Mucosa of rectum (tissue), 2 donors: ENCODE measurements at regions not wholly inside any gene's neighbourhood (a gene's known extent, or its start where the extent isn't known, plus 50 kb on each side); places are given as distances from the start of the nearest gene placed in this dataset.

Experiments used
- H3K27ac ChIP-seq, 2 donors: one replicate each; pipeline ENCODE4 v1.7.0; 2013; ENCODE audit warnings: inconsistent platforms in 2 of 2, low read depth in 2 of 2, low read length in 2 of 2
- H3K27me3 ChIP-seq, 2 donors: one replicate each; pipeline ENCODE4 v1.7.0; 2013; ENCODE audit warnings: low read length in 2 of 2; ENCODE audit not compliant: control insufficient read depth in 2 of 2, insufficient read depth in 2 of 2
- H3K36me3 ChIP-seq, 2 donors: one replicate each; pipeline ENCODE4 v1.7.0; 2013; ENCODE audit warnings: low read length in 2 of 2; ENCODE audit not compliant: control insufficient read depth in 2 of 2, insufficient read depth in 2 of 2
- H3K4me1 ChIP-seq, 2 donors: one replicate each; pipeline ENCODE4 v1.7.0; 2013; ENCODE audit warnings: low read length in 2 of 2, mild to moderate bottlenecking in 1 of 2; ENCODE audit not compliant: control insufficient read depth in 2 of 2, insufficient read depth in 2 of 2
- H3K4me3 ChIP-seq, 2 donors: one replicate each; pipeline ENCODE4 v1.7.0; 2013; ENCODE audit warnings: low read length in 2 of 2
- H3K9ac ChIP-seq, 2 donors: one replicate each; pipeline ENCODE4 v1.7.0; 2013; ENCODE audit warnings: low read length in 2 of 2, low read depth in 1 of 2, mild to moderate bottlenecking in 1 of 2
- H3K9me3 ChIP-seq, 2 donors: one replicate each; pipeline ENCODE4 v1.7.0; 2013; ENCODE audit warnings: low read length in 2 of 2; ENCODE audit not compliant: control insufficient read depth in 2 of 2
- donor health status: healthy.
- donor health status: Normal muscosa, but diverticular disease.

- H3K4me1 ChIP-seq: no peaks in the 10 kb centered on the region
- no peaks in the 10 kb centered on the region for H3K9me3 ChIP-seq
- no peaks in the 10 kb centered on the region for H3K27me3 ChIP-seq
- no peak overlapping the region for H3K9ac ChIP-seq
- H3K27ac ChIP-seq: no peak overlapping the region
- no peak overlapping the region for H3K4me3 ChIP-seq
- no peaks in the 10 kb centered on the region for H3K36me3 ChIP-seq
Measured at GRCh38 chr1:213425376-213426030, 374.5 kb downstream of the RPS6KC1 start.

- Histone ChIP-seq H3K36me3 (no peaks in the 10 kb centered on the region), H3K4me3 (no peak overlapping the region), H3K9me3 (no peaks in the 10 kb centered on the region), H3K4me1 (no peaks in the 10 kb centered on the region), H3K27ac (no peak overlapping the region), H3K27me3 (no peaks in the 10 kb centered on the region), H3K9ac (no peak overlapping the region)
Measured at GRCh38 chr1:213429642-213430041, 378.6 kb downstream of the RPS6KC1 start.

GRCh38 chr1:213435715-213436114, 384.7 kb downstream of the RPS6KC1 start:
- no peaks in the 10 kb centered on the region for H3K27me3 ChIP-seq
- H3K9me3 ChIP-seq: no peaks in the 10 kb centered on the region
- H3K9ac ChIP-seq: no peak overlapping the region
- H3K36me3 ChIP-seq: no peaks in the 10 kb centered on the region
- H3K27ac ChIP-seq: no peak overlapping the region
- H3K4me1 ChIP-seq: no peaks in the 10 kb centered on the region
- H3K4me3 ChIP-seq: no peak overlapping the region

- Histone ChIP-seq H3K36me3 (no peaks in the 10 kb centered on the region), H3K9me3 (no peaks in the 10 kb centered on the region), H3K27ac (no peak overlapping the region), H3K4me1 (no peaks in the 10 kb centered on the region), H3K27me3 (no peaks in the 10 kb centered on the region), H3K4me3 (no peak overlapping the region), H3K9ac (no peak overlapping the region)
Measured at GRCh38 chr1:213438339-213438738, 387.3 kb downstream of the RPS6KC1 start.

GRCh38 chr1:213439703-213440102, 388.7 kb downstream of the RPS6KC1 start:
- no peaks in the 10 kb centered on the region for H3K27me3 ChIP-seq
- no peak overlapping the region for H3K4me3 ChIP-seq
- H3K9me3 ChIP-seq: no peaks in the 10 kb centered on the region
- no peaks in the 10 kb centered on the region for H3K36me3 ChIP-seq
- no peaks in the 10 kb centered on the region for H3K4me1 ChIP-seq
- H3K9ac ChIP-seq: no peak overlapping the region
- no peak overlapping the region for H3K27ac ChIP-seq

GRCh38 chr1:213440766-213441165, 389.7 kb downstream of the RPS6KC1 start:
- Histone ChIP-seq H3K9ac (no peak overlapping the region), H3K4me1 (no peaks in the 10 kb centered on the region), H3K36me3 (no peaks in the 10 kb centered on the region), H3K27me3 (no peaks in the 10 kb centered on the region), H3K4me3 (no peak overlapping the region), H3K9me3 (no peaks in the 10 kb centered on the region), H3K27ac (no peak overlapping the region)

- no peaks in the 10 kb centered on the region for H3K36me3 ChIP-seq
- no peak overlapping the region for H3K27ac ChIP-seq
- H3K4me1 ChIP-seq: no peaks in the 10 kb centered on the region
- H3K4me3 ChIP-seq: no peak overlapping the region
- H3K9me3 ChIP-seq: no peaks in the 10 kb centered on the region
- H3K9ac ChIP-seq: no peak overlapping the region
- H3K27me3 ChIP-seq: no peaks in the 10 kb centered on the region
Measured at GRCh38 chr1:213443415-213443814, 392.4 kb downstream of the RPS6KC1 start.

GRCh38 chr1:213444224-213444623, 393.2 kb downstream of the RPS6KC1 start:
- no peaks in the 10 kb centered on the region for H3K4me1 ChIP-seq
- no peak overlapping the region for H3K27ac ChIP-seq
- no peak overlapping the region for H3K4me3 ChIP-seq
- no peaks in the 10 kb centered on the region for H3K36me3 ChIP-seq
- H3K9ac ChIP-seq: no peak overlapping the region
- no peaks in the 10 kb centered on the region for H3K9me3 ChIP-seq
- H3K27me3 ChIP-seq: no peaks in the 10 kb centered on the region

GRCh38 chr1:213446496-213446895, 395.5 kb downstream of the RPS6KC1 start:
- H3K4me1 ChIP-seq: no peaks in the 10 kb centered on the region
- no peak overlapping the region for H3K9ac ChIP-seq
- no peaks in the 10 kb centered on the region for H3K36me3 ChIP-seq

GRCh38 chr1:213448360-213448759, 397.3 kb downstream of the RPS6KC1 start:
- Histone ChIP-seq H3K27ac (no peak overlapping the region), H3K9me3 (no peaks in the 10 kb centered on the region), H3K4me3 (no peak overlapping the region), H3K9ac (no peak overlapping the region), H3K36me3 (no peaks in the 10 kb centered on the region), H3K4me1 (no peaks in the 10 kb centered on the region), H3K27me3 (no peaks in the 10 kb centered on the region)

More at GRCh38 chr1:213446496-213446895, 395.5 kb downstream of the RPS6KC1 start:
- H3K4me3 ChIP-seq: no peak overlapping the region
- H3K9me3 ChIP-seq: no peaks in the 10 kb centered on the region
- no peak overlapping the region for H3K27ac ChIP-seq
- no peaks in the 10 kb centered on the region for H3K27me3 ChIP-seq

GRCh38 chr1:213448776-213449175, 397.7 kb downstream of the RPS6KC1 start:
- H3K27me3 ChIP-seq: no peaks in the 10 kb centered on the region
- H3K9ac ChIP-seq: no peak overlapping the region
- H3K4me1 ChIP-seq: no peaks in the 10 kb centered on the region
- H3K27ac ChIP-seq: no peak overlapping the region
- H3K9me3 ChIP-seq: no peaks in the 10 kb centered on the region
- H3K36me3 ChIP-seq: no peaks in the 10 kb centered on the region
- H3K4me3 ChIP-seq: no peak overlapping the region
